Sigmoid colon (tissue), 6 donors: ENCODE measurements at regions not wholly inside any gene's neighbourhood (a gene's known extent, or its start where the extent isn't known, plus 50 kb on each side); places are given as distances from the start of the nearest gene placed in this dataset.

ENCODE experiments used
- DNase-seq: peaks from one replicate; pipeline ENCODE4 v3.0.0-alpha.2; 2019
- H3K27ac ChIP-seq, 4 donors: fragments of 200-600 bp; sonication (generic); one replicate each; pipeline ENCODE4 v1.5.1; 2016 to 2019; ENCODE audit warnings: mild to moderate bottlenecking in 1 of 4
- H3K27me3 ChIP-seq, 3 donors: fragments of 200-600 bp; sonication (generic); one replicate each; pipeline ENCODE4 v1.5.1; 2019; ENCODE audit warnings: mild to moderate bottlenecking in 1 of 3
- H3K36me3 ChIP-seq, 4 donors: fragments of 200-600 bp; sonication (generic); one replicate each; pipeline ENCODE4 v1.5.1; 2016 to 2019
- H3K4me1 ChIP-seq, 4 donors: fragments of 200-600 bp; sonication (generic); one replicate each; pipeline ENCODE4 v1.5.1; 2017 to 2019
- H3K4me3 ChIP-seq, 4 donors: fragments of 200-600 bp; sonication (generic); one replicate each; pipeline ENCODE4 v1.5.1; 2017 to 2019; ENCODE audit warnings: mild to moderate bottlenecking in 2 of 4, moderate library complexity in 1 of 4
- H3K9me3 ChIP-seq, 4 donors: fragments of 200-600 bp in 3 of 4; sonication (generic) in 3 of 4; one replicate each; pipeline versions ENCODE4 v1.5.1 to v1.6.1; 2013 to 2019
- EP300 ChIP-seq, 4 donors: sonication (generic); formaldehyde crosslinking; IDR thresholded peaks; one replicate each; pipeline ENCODE4 v1.6.1; 2017; ENCODE audit warnings: antibody characterized with exemption in 4 of 4
- POLR2A ChIP-seq, 2 donors: fragments of 450-650 bp; IDR thresholded peaks; one replicate each; pipeline ENCODE4 v1.6.1; 2016; ENCODE audit warnings: antibody characterized with exemption in 2 of 2, mild to moderate bottlenecking in 2 of 2, moderate library complexity in 2 of 2
- POLR2AphosphoS5 ChIP-seq, 4 donors: sonication (generic); formaldehyde crosslinking; IDR thresholded peaks; one replicate each; pipeline ENCODE4 v1.6.1; 2017; ENCODE audit warnings: antibody characterized with exemption in 4 of 4
- WGBS, 2 donors: extraction: QIAGEN DNeasy Blood & Tissue Kit; methylation state at CpG; one replicate each; pipeline ENCODE4 v1.1.7; 2013; 5-methylcytosine and 5-hydroxymethylcytosine counted together
- intact Hi-C: fragments of 100-400 bp; cut with DNase I; formaldehyde crosslinking; loops from one replicate; pipeline ENCODE4 v1.15.1; 2023
- TF ChIP-seq, protein P1 (sequence below), 4 experiments: fragments of 450-650 bp in 3 of 4; fragments of 200-600 bp in 1 of 4; IDR thresholded peaks; one replicate each; pipeline ENCODE4 v1.5.1; 2016 to 2019; ENCODE audit warnings: antibody characterized with exemption in 4 of 4, mild to moderate bottlenecking in 3 of 4, moderate library complexity in 2 of 4
- donor health status: healthy with polysubstance abuse.
- donor health status: healthy.

DNA sequence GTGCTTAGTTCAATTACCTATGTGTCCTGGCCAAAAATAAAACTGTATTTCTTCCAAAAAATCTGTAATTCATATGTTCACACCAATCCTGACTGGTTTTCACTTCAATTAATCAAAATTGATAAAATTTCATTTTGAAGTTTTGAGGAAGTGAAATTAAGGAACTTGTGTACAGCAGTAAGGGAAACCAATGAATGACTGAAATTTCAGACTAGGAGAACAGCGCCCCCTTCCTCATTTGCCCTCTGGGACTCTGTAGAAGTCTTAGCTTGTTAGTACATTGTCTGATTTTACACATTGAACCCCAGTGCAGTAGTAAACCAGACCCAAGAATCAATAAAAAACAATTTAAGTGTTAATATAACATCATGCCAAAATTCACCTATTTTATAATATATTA, 495.3 kb upstream of the AGTR1 start:
- no peaks in the 10 kb centered on the region for H3K27me3 ChIP-seq
- TF ChIP-seq, protein P1, sequence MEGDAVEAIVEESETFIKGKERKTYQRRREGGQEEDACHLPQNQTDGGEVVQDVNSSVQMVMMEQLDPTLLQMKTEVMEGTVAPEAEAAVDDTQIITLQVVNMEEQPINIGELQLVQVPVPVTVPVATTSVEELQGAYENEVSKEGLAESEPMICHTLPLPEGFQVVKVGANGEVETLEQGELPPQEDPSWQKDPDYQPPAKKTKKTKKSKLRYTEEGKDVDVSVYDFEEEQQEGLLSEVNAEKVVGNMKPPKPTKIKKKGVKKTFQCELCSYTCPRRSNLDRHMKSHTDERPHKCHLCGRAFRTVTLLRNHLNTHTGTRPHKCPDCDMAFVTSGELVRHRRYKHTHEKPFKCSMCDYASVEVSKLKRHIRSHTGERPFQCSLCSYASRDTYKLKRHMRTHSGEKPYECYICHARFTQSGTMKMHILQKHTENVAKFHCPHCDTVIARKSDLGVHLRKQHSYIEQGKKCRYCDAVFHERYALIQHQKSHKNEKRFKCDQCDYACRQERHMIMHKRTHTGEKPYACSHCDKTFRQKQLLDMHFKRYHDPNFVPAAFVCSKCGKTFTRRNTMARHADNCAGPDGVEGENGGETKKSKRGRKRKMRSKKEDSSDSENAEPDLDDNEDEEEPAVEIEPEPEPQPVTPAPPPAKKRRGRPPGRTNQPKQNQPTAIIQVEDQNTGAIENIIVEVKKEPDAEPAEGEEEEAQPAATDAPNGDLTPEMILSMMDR (IDR thresholded peaks at IDR 0.05) = no peak
- TF ChIP-seq EP300 (IDR thresholded peaks at IDR 0.05) (no peak), POLR2AphosphoS5 (IDR thresholded peaks at IDR 0.05) (no peak), POLR2A (IDR thresholded peaks at IDR 0.05) (no peak)
- H3K27ac ChIP-seq = no peak overlapping the region
- H3K9me3 ChIP-seq = no peaks in the 10 kb centered on the region
- H3K4me3 ChIP-seq = no peak overlapping the region
- intact Hi-C loops = no loop called here
- H3K4me1 ChIP-seq = no peaks in the 10 kb centered on the region
- no peaks in the 10 kb centered on the region for H3K36me3 ChIP-seq
- 29 to 50% methylated on average over 1 of the region's 1 CpG for WGBS, 2 donors
- DNase-seq = no peak

DNA sequence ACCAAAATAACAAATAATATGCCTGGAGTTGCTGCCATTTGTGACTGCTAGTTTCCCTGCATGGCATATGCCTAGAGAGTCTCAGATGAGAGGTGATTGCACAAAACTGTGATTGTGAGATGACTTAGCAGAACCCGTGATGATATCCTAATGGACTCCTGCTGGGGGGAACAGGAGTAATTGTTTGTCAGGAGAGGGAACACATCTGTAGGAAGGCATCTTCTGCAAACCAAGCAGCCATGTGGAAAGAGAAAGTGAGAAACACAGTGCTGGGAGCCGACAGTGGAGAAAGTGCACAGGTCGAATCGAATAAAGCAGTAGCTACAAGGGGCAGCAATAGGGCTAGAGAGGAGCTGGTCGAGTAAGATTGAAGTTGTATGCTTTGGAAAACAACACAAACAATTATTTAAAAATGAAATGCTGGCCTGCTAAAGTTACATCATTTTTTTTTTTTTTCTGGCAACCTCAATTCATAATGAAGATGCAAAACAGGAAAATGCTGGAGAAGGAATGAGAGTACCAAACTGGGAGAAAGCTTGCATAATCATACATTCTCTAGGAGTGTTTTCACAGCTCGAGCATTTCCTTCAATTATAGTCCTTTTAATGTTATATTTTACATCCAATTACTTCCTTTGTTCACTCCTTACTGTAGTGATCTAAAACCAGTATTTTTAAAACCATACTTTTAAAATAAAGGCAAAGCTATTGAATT, 494.2 kb upstream of the AGTR1 start:
- Histone ChIP-seq H3K27me3 (no peaks in the 10 kb centered on the region), H3K27ac (no peak overlapping the region), H3K9me3 (no peaks in the 10 kb centered on the region), H3K4me3 (no peak overlapping the region), H3K4me1 (no peaks in the 10 kb centered on the region), H3K36me3 (no peaks in the 10 kb centered on the region)
- 53 to 71% methylated on average over 6 of the region's 6 CpGs for WGBS, 2 donors
- TF ChIP-seq, protein P1 (IDR thresholded peaks at IDR 0.05) = no peak
- no peak for TF ChIP-seq POLR2A (IDR thresholded peaks at IDR 0.05)
- no peak for TF ChIP-seq EP300 (IDR thresholded peaks at IDR 0.05)
- no peak for TF ChIP-seq POLR2AphosphoS5 (IDR thresholded peaks at IDR 0.05)
- no peak for DNase-seq
- intact Hi-C loops = no loop called here

DNA sequence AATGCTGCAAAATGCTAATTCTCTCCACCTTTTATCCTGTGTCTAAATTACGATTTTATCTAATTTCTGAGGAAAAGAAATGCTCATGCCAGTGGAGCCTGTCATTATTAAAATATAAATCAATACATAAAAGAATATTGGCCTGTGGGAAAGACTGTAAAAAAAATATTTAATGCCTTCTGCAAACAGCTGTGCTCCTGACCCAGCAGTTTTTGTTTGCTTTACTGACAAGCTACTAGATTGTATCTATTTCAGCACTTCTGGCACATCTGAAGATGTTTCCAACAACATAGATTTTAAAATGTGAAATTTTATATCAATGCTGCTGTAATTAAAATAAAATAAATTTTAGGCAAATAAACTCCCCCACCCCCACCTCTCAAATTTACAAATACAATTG, 493.6 kb upstream of the AGTR1 start:
- intact Hi-C loops = no loop called here
- WGBS, 2 donors = 61 to 73% methylated on average over 1 of the region's 1 CpG

DNA sequence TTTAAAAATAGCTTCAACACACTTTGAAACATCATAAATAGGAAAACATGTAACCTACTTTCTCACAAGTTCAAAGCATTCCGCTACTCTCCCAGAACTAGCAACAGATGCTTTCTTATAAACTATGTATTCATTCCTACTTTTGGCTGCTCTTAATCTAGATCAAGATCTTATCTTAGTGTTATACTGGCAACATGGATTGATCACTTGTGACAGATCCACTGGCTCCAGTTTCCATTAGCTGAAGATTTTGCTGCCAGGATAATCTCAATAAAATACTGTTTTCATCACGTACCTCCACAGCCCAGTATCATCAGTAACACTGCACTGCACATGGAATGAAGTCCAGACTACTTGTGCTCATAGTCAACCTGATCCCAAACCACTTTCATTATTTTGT, 491.7 kb upstream of the AGTR1 start:
- intact Hi-C loops = no loop called here
- H3K27me3 ChIP-seq = no peaks in the 10 kb centered on the region
- H3K4me3 ChIP-seq = no peak overlapping the region
- H3K4me1 ChIP-seq = no peaks in the 10 kb centered on the region
- WGBS, 2 donors = 84 to 88% methylated on average over 2 of the region's 2 CpGs
- H3K36me3 ChIP-seq = no peaks in the 10 kb centered on the region
- DNase-seq = no peak
- no peaks in the 10 kb centered on the region for H3K9me3 ChIP-seq
- H3K27ac ChIP-seq = no peak overlapping the region
- TF ChIP-seq, protein P1 (IDR thresholded peaks at IDR 0.05) = no peak
- no peak for TF ChIP-seq EP300 (IDR thresholded peaks at IDR 0.05)
- no peak for TF ChIP-seq POLR2AphosphoS5 (IDR thresholded peaks at IDR 0.05)
- no peak for TF ChIP-seq POLR2A (IDR thresholded peaks at IDR 0.05)

More for the DNA sequence above, 493.6 kb upstream of the AGTR1 start:
- Histone ChIP-seq H3K9me3 (no peaks in the 10 kb centered on the region), H3K4me3 (no peak overlapping the region), H3K4me1 (no peaks in the 10 kb centered on the region), H3K36me3 (no peaks in the 10 kb centered on the region), H3K27me3 (no peaks in the 10 kb centered on the region), H3K27ac (no peak overlapping the region)
- no peak for DNase-seq
- TF ChIP-seq, protein P1 (IDR thresholded peaks at IDR 0.05) = no peak
- no peak for TF ChIP-seq POLR2AphosphoS5 (IDR thresholded peaks at IDR 0.05)
- no peak for TF ChIP-seq POLR2A (IDR thresholded peaks at IDR 0.05)
- no peak for TF ChIP-seq EP300 (IDR thresholded peaks at IDR 0.05)

DNA sequence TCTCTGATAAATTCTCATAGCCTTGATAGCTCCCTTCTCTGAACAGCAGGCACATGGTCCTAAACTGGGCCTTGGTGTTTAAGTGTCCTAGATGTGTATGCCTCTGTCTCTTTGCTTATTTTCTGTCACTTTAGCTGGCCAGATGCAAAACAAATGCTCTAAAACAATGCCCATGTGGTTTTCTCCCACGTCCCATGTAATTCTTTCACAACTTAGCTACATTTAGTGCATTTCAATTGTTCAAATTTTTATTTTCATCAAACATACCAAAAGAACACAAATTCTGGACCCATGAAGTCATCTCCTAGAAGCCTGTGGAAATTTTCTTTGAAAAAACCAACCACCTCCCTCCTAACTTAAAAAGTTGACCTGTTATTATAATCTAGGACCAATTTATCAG, 491.3 kb upstream of the AGTR1 start:
- Histone ChIP-seq H3K4me1 (no peaks in the 10 kb centered on the region), H3K9me3 (no peaks in the 10 kb centered on the region), H3K27ac (no peak overlapping the region), H3K4me3 (no peak overlapping the region), H3K36me3 (no peaks in the 10 kb centered on the region), H3K27me3 (no peaks in the 10 kb centered on the region)
- no peak for DNase-seq
- 33 to 67% methylated on average over 1 of the region's 1 CpG for WGBS, 2 donors
- intact Hi-C loops = no loop called here
- no peak for TF ChIP-seq POLR2A (IDR thresholded peaks at IDR 0.05)
- no peak for TF ChIP-seq EP300 (IDR thresholded peaks at IDR 0.05)
- TF ChIP-seq, protein P1 (IDR thresholded peaks at IDR 0.05) = no peak
- no peak for TF ChIP-seq POLR2AphosphoS5 (IDR thresholded peaks at IDR 0.05)
